KG1 (cell line): ENCODE measurements at regions not wholly inside any gene's neighbourhood (a gene's known extent, or its start where the extent isn't known, plus 50 kb on each side); places are given as distances from the start of the nearest gene placed in this dataset.

Source experiments
- DNase-seq: peaks from one replicate; lab custom pipeline; 2025; lab: John Stamatoyannopoulos, UW

DNA sequence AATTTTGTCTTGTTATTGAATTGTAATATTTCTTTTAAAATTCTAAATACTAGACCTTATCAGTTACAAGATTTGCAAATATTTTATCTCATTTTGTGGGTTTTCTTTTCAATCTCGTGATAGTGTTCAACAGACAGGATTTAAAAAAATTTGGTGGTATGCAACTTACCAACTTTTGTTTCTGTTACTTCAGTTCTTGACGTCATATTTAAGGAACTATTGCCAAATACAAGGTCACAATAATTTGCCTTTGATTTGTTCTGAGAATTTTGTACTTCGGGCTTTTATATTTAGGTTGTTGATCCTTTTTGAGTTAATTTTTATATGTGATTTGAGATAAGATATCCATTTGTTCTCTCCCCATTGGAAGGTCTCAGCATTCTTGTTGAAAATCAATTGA, 876.6 kb downstream of the DCDC2C start:
- DNase-seq = no peak

DNA sequence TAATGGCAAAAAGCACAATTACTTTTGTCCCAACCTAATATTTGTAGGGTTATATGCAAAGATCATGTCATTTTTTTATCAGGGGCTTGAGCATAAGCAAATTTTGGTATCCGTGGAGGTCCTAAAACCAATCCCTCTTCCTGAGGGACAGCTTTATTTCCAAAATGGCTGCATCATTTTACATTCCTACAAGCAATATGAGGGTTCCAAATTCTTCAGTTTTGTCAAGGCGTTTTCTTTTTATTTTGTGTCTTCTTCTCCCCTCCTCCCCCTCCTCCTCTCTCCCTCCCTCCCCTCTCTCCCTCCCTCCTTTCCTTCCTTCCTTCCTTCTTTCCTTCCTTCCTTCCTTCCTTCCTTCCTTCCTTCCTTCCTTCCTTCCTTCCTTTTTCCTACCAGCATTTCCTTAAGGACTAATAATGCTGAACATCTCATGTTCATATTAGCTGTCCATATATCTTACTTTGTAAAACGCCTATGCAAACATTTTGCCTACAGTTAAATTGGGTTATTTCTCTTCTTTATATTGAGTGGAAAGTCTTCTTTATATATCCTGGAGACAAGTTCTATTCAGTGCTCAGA, 881.8 kb downstream of the DCDC2C start:
- no peak for DNase-seq

DNA sequence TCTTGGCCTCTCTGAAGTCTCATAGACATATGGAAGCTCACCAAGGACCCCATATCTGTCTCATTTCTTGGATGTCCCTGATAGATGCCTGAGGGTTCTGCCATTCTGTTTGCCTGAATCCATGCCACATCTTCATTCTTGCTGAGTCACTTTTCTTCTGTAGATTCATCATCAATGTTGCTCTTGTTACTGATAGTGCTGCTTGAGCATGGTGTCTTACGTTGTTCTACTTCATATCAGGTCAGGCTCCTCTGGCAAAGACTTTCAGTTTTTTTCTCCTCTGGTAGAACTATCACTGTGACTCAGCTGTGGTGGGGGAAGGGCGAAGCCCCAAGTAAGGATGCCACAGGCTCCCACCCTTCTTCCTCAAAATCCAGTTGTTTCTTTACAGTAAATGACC, 885.2 kb downstream of the DCDC2C start:
- no peak for DNase-seq

DNA sequence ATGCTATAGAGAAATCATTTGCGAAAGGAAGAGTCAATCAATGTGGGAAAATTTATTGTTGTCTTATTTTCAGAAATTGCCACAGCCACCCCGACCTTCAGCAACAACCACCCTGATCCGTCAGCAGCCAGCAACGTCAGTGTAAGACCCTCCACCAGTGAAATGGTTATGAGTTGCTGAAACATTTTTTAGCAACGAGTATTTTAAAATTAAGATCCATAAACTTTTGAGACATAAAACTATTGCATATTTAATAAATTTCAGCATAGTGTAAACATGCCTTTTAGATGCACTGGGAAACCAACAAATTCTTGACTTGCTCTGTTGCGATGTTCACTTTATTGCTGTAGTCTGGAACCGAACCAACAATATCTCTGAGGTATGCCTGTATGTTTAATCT, 887.9 kb downstream of the DCDC2C start:
- DNase-seq = no peak

DNA sequence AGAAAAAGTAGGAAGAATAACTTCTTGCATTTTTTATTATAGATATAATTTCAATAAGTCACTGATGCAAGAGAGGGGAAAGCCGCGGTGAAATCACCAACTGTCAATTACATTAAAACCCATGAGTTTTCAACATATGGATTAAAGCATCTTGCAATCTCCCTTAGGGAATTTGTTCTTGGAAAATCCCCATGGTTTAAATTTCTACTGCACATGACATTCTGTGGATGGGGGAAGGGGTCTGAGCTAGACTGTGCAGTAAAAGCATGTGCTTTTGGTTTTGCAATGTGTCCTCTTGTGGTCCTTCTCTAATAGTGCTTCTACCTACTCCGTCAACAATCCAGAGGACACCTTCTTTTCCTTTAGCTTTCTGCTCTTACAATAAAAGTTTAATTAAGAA, 894.0 kb downstream of the DCDC2C start:
- DNase-seq = no peak

DNA sequence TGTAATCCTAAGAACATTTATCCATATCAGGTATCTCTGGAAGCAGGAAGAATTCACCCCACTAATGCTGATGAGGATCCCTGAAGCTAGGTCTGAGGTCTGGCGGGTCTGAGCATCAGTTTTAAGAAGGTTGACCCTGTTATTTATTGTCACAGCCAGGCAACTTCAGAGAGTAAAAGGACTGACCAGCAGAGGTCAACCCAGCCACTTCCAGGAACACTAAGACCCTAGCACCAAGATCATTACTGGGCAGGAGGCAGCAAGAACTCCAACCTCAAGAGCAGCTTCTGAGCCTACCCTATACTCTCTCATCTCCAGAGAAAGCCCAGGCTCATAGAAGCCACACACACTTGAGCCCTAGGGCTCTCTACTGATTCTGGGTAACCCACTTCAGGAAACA, 901.4 kb downstream of the DCDC2C start:
- no peak for DNase-seq

DNA sequence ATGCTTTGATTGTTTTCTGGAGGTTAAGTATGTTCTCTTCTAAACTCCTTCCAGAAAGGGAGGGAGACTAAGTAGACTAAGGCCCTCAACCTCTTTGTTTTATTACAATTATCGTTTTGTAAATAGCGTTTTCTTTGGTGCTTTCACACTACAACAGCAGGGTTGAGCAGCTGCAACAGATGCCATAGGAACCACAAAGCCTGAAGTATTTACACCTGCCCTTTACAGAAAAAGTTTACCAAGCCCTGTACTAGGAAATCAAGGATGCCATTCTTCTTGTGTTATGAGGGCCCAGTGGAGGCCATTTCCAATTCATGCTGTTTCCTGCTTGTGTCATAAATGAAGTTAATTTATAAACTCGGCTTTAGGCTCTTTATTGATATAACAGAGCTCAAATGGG, 914.8 kb downstream of the DCDC2C start:
- DNase-seq = no peak

DNA sequence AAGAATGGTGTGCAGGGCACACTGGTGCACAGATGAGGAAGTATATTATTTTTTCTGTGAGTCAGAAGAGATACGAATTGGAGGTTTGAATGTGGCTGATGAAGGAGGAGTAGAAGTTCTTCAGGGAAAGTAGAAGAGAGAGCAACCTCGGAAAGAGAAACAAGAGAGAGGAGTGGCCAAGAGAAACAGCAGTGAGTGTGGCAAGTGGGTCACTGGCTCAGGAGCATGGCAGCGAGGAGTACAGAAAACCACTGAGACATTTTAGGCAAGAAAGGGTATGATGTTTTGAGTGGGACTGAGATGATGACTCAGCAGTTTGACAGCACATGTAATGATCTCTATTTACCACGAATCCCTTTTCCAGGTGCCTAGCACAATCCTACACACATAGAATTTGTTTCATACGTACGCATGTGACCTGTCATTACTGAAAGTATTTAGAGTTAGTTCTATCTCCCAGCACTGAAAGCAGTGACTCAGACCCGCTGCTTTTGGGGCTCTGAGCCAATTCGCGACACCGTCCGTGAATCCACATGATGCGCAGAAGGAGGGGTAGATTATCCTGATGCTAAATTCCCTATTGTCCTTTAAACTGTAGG, 915.4 kb downstream of the DCDC2C start:
- DNase-seq = no peak

DNA sequence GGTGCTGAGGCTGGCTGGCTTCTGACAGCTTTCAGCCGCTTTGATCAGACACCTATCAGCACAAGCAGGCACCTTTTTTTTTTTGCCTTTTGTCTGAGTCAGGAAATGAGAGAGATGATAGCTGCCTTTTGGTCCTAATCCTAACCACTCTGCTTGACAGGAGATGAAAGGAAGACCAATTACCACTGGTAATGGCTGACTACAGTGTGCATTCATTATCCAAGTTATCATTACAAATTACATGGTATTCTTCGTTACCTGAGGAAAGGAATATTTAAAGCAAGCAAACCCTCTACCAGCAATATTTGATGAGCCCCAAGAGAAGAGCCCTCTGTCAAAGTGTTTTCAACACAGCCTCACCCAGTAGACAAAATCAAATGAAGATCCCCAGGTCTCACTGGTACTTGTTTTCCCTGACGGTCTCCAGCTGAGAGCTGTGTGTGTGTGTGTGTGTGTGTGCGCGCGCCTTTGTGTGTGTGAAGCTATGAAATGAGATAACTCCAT, 925.7 kb downstream of the DCDC2C start:
- DNase-seq = no peak

DNA sequence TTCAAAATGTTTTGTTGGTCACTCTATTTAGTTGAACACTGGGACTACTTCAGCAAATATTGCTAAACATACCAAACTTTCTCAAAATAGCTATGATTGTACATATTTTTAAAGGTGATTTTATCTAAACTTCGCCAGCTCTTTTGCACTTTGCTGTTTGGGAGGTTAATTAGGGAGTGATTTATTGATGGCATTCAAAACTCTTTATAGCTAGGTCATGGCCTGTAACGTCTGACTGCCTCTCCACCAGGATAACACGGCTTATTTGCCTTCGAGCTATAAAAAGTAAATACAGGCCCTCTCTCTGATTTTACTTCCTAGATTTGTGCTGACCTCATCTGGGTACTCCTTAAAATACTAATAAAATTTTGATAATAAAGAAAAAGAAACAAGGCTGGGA, 931.9 kb downstream of the DCDC2C start:
- DNase-seq = no peak

DNA sequence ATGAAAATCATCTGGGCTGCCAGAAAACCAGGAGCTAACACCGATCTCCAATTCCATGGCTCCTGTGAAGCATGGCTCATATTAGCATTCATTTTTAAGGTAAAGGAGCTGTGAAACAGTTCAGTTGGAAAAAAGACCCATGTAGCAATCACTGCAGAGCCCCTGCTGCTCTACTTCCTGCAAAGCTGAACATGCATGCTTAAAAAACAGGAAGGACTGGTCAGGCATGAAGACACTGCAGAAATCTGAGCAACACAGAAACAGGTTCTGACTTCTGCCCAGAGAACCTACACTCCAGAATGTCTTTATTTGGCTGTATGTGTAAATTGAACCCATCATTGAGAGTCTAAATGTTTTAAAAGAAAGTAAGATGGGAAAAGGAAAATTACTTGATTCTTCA, 950.6 kb downstream of the DCDC2C start:
- DNase-seq = no peak

DNA sequence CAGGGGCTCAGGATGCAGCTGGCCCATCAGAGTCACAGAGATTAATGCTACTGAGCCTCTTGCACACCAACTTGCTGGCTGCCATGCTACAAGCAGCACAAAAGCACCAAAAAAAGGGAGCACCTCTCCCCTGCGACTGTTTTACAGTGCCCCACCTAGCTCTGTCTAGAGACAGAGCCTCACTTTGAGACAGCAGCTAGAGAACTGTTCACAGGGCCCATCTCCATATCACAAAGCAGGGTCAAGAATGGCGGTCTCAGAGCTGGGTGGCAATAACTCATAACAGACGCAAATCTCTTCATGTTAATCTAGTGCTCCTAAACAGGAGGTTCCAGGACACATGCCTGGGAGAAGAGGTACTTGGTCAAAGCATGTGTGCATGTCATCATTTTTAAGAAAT, 953.0 kb downstream of the DCDC2C start:
- DNase-seq = no peak

DNA sequence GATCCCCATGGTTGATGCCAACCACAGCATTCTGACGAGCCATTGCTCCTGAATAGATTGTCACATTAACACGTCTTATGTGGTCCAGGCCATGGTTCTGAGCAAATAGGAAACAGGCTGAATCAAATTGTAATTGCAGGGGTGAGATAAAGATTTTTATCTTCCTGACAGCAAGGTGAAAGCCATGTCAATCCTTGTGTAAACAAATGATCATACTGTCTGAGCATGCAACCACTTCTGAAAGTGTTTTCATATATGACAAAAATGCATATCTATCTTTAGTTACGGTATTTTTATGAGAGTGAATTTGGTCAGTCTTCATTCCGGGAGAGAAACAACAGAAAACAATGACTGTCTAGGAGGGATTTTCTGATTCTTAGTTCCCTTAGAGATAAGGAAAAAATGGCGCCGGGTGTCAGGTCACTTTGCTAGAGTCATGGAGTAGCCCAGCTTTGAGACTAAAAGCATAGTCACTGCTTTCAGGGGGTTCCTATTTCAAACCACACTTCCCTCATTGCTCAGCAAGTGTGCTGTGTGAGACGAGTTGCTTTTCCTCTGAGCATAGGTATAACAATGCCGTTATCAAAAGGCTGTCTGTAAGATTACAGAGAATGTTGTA, 958.9 kb downstream of the DCDC2C start:
- no peak for DNase-seq

DNA sequence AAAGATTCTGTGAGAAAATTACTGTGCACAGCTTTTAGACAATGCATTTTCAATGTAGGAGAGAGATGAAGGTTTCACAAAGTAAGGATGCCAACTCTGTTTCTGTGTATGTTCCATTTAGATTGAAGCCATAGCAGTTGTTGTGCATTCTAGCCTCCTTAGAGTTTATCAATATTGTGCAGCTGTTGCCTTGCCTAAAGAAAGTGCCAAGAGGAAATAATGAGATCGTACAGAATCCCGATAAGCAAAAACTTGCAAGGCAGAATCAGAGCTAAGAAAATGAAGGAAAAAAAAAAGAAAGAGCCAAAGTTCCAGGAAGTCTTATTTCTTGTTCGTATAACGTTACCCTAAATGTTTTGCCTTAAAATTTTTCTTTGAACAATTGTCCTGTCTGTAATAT, 965.0 kb downstream of the DCDC2C start:
- DNase-seq = no peak

DNA sequence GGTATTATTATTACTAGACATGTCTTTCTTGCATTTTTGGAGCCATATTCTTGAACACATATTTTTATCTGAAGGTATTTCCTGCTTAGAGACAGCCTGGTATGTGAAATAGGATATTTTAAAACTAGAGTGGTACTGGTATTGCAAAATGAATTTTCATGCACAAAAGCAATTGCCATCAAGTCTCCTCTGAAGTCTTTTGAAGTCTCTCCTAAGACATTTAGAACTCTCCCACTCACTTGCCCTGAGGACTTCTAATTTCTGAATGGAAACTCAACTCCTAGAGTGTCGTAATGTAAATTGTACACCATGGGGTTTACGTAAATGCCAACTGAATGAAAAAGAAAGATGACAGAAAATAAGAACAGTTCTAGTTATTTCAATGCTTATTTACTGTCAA, 967.0 kb downstream of the DCDC2C start:
- DNase-seq = no peak

DNA sequence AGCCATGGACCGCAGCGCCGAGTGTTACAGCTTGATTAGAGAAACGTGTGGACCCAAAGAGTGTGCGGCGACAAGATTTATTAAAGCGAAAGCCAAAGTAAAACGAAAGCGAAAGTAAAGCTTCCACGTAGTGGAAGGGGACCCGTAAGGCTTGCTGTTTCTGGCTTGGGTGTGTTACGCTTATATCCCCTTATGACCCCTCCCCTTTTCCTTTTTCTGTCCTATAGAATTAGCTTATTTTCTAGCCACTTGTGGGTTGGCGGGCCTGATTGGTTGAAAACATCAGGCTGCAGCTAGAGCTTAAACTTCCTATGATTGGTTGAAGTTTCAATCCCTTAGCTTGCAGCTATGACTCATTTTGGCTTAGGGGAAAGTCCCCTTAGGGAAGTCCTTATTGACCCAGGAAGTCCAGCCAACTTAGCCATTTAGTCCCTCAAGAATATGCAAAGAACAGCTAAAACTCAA, 969.7 kb downstream of the DCDC2C start:
- DNase-seq = no peak

DNA sequence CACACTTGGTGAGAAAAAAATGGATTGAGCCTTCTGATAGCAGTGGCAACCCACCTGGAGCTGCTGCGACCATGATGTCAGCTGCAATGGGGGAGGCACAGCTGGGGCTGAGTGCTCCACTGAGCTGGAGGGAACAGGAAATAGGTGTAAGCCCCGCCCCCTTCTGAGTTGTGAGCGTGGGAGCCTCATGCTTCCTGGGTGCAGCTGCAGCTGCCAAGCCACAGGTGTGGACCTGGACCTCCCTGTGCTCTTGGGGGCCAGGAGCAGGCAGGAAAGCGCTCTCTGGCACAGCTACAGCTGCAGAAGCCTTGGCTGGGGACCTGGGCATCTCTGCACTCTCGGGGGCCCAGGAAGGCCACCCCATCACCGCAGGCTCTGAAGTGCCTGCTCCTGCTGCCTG, 970.6 kb downstream of the DCDC2C start:
- no peak for DNase-seq

DNA sequence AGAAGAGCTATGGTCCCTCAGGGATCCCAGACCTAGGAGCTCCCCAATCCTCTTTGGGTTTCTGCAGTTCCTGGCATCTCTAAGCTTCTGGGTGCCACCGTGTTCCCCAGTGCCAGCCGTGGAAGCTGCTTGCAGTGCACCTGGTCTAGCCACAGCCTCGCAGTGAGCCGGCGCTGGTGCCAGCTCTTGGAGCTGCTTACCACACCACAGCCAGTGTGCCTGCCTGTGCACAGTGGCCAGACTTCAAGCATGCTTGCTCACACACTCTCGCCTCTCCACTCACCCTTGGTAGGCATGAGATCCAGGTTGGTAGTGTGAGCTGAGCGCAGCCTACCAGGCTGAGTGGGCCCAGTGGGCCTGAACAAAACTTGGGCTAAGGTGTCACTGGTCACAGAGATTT, 971.9 kb downstream of the DCDC2C start:
- no peak for DNase-seq

DNA sequence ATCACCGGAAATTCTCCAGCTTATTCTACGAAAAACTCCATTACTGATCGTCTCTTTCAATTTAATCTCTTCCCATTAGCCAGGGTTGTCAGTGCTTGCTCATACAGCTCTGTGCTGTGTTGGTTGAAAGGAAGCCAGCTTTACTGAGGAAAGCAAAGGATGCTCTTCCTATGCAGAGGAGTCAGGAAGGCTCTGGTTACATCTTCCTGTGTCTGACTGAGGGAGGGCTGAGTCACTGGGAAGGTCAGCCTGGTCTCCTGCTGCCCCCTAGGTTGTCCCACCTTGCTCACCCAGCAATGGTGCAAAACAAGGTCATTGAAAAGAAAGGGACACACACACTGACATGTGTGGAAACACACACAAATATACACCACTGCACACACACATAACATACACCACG, 975.6 kb downstream of the DCDC2C start:
- no peak for DNase-seq

DNA sequence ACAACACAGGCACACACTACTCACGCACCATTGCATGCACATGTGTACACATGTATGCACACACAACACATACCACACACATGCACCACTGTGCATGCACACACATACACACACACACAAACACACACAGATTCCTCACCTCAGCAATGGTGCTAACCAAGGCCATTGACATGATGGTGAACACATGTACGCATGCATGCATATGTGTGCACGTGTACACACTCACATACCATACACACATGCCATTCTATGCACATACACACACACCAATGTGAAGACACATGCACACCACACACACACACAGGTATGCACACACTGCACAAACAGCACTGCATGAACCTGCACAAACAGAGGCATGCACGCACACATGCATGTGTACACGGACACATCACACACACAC, 976.0 kb downstream of the DCDC2C start:
- no peak for DNase-seq

DNA sequence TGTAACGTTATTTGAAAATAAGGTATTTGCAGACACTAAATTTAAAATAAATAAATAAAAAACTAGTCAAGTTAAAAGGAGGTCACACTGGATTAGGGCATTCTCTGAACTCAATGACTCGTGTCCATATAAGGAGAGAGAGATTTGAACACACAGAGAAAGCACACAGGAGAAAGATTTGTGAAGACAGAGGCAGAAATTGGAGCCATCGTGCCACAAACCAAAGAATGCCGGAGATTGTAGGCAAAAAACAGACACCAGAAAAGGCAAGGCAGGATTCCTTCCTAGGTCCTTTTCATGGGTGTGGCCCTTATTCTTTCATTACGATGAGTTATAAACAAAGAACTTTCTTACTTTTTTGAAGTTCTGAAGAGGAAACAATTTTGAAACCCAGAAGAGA, 981.5 kb downstream of the DCDC2C start:
- no peak for DNase-seq

DNA sequence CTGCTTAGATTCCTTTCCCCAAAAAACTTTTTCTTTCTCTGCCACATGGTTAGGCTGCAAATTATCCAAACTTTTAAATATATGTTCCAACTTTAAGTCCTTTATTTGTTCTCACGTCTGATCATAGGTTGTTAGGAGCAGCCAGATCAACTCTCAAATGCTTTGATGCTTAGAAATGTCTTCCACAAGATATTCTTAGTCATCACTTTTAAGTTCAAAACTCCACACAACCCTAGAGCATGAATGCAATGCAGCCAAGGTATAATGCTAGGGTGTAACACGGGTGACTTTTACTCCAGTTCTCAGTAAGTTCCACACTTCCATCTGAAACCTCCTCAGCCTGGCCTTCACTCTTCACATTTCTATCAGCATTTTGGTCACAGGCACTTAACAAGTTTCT, 987.5 kb downstream of the DCDC2C start:
- no peak for DNase-seq

DNA sequence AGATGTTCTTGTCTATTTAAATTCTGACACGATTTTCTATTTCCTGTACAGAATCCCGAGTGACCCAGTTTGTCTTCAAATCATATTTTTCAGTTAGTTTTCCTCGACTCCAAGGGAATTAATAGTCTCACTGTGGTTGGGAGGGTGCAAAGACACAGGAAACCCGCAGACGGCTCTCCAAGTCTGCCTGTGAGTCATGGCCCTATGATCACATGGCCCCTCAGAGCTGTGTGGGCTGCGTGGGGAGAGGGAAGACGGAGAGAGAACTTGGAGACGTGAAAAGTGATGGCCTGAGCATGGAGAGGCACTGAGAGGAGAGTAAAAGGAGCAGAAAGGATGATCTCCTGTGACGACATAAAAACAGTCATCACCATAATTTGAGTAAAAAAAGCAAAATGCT, 989.9 kb downstream of the DCDC2C start:
- DNase-seq = no peak
